Left lung (tissue), 4 donors: ENCODE measurements at regions not wholly inside any gene's neighbourhood (a gene's known extent, or its start where the extent isn't known, plus 50 kb on each side); places are given as distances from the start of the nearest gene placed in this dataset.

Experiments used
- ATAC-seq: fragments of 200-7000 bp; cut with Tn5 transposase; one replicate; pipeline ENCODE4 v1.9.1; 2020; ENCODE audit warnings: moderate library complexity
- DNase-seq, 4 donors: peaks; one replicate each; pipeline ENCODE4 v3.0.0-alpha.2; 2013 to 2020
- H3K27ac ChIP-seq, 2 donors: fragments of 200-600 bp; sonication (generic) in 1 of 2; one replicate each; pipeline versions ENCODE4 v1.5.0 to v1.8.0; 2020 to 2021
- H3K27me3 ChIP-seq, 2 donors: fragments of 200-600 bp; sonication (generic) in 1 of 2; one replicate each; pipeline versions ENCODE4 v1.5.0 to v1.8.0; 2020 to 2021
- H3K36me3 ChIP-seq, 2 donors: fragments of 200-600 bp; sonication (generic) in 1 of 2; one replicate each; pipeline versions ENCODE4 v1.5.0 to v1.8.0; 2020 to 2021
- H3K4me1 ChIP-seq, 2 donors: fragments of 200-600 bp; one replicate each; pipeline ENCODE4 v1.8.0; 2021
- H3K4me3 ChIP-seq, 2 donors: fragments of 200-600 bp; sonication (generic) in 1 of 2; one replicate each; pipeline versions ENCODE4 v1.5.0 to v1.8.0; 2020 to 2021; ENCODE audit warnings: mild to moderate bottlenecking in 1 of 2
- H3K9me3 ChIP-seq, 2 donors: fragments of 200-600 bp; sonication (generic) in 1 of 2; one replicate each; pipeline versions ENCODE4 v1.5.0 to v1.8.0; 2020 to 2021
- CTCF ChIP-seq, 2 donors: fragments of 200-600 bp; sonication (generic) in 1 of 2; IDR thresholded peaks; one replicate each; pipeline versions ENCODE4 v1.5.0 to v1.8.0; 2021; ENCODE audit warnings: antibody characterized with exemption in 2 of 2
- intact Hi-C, 2 donors: fragments of 100-400 bp; cut with DNase I; formaldehyde crosslinking; loops; one replicate each; pipeline versions ENCODE4 v1.11.2 to v1.14.2; 2022
- donor health status: DM: no; HTN: yes; CAD: no.
- donor health status: DM: no; HTN: no; CAD: no.

- ATAC-seq (no peak), DNase-seq (no peak)
- no peaks in the 10 kb centered on the region for H3K36me3 ChIP-seq
- no peaks in the 10 kb centered on the region for H3K9me3 ChIP-seq
- peaks cover 15 to 18% of the 10 kb centered on the region in 2 donors for H3K4me1 ChIP-seq
- no peak overlapping the region for H3K4me3 ChIP-seq
- no peak for TF ChIP-seq CTCF (IDR thresholded peaks at IDR 0.05)
- H3K27me3 ChIP-seq, result no peaks in the 10 kb centered on the region
- intact Hi-C loops, result no loop called here
- no peak overlapping the region for H3K27ac ChIP-seq
Observed at GRCh38 chr1:68294367-68295066, 62.2 kb upstream of the WLS start.

- no peak overlapping the region for H3K27ac ChIP-seq
- H3K4me3 ChIP-seq, result no peak overlapping the region
Observed at GRCh38 chr1:68293609-68294366, 61.5 kb upstream of the WLS start.

GRCh38 chr1:68293122-68293521 lies 60.8 kb upstream of the WLS start:
- Histone ChIP-seq H3K27ac (no peak overlapping the region), H3K4me3 (no peak overlapping the region), H3K4me1 (peaks cover 15 to 18% of the 10 kb centered on the region in 2 donors), H3K36me3 (no peaks in the 10 kb centered on the region), H3K9me3 (no peaks in the 10 kb centered on the region), H3K27me3 (no peaks in the 10 kb centered on the region)
- no peak for TF ChIP-seq CTCF (IDR thresholded peaks at IDR 0.05)
- ATAC-seq (peak; percentile 17), DNase-seq (no peak)
- intact Hi-C loops, result no loop called here

More at GRCh38 chr1:68293609-68294366, 61.5 kb upstream of the WLS start:
- no peaks in the 10 kb centered on the region for H3K27me3 ChIP-seq
- no peaks in the 10 kb centered on the region for H3K9me3 ChIP-seq
- H3K36me3 ChIP-seq, result no peaks in the 10 kb centered on the region
- intact Hi-C loops, result no loop called here
- ATAC-seq (peak; percentile 32), DNase-seq (peak in 1 of 4 donors; percentile 24)
- no peak for TF ChIP-seq CTCF (IDR thresholded peaks at IDR 0.05)
- H3K4me1 ChIP-seq, result peaks cover 15 to 18% of the 10 kb centered on the region in 2 donors

- no peak for TF ChIP-seq CTCF (IDR thresholded peaks at IDR 0.05)
- intact Hi-C loops, result no loop called here
- H3K27ac ChIP-seq, result no peak overlapping the region
- H3K4me3 ChIP-seq, result no peak overlapping the region
- DNase-seq (no peak), ATAC-seq (peak; percentile 47)
- H3K4me1 ChIP-seq, result peaks cover 15 to 18% of the 10 kb centered on the region in 2 donors
- no peaks in the 10 kb centered on the region for H3K36me3 ChIP-seq
- H3K27me3 ChIP-seq, result no peaks in the 10 kb centered on the region
- no peaks in the 10 kb centered on the region for H3K9me3 ChIP-seq
Observed at GRCh38 chr1:68291688-68292384, 59.5 kb upstream of the WLS start.

- no peak for TF ChIP-seq CTCF (IDR thresholded peaks at IDR 0.05)
- Histone ChIP-seq H3K4me3 (no peak overlapping the region), H3K36me3 (no peaks in the 10 kb centered on the region), H3K4me1 (peaks cover 5% of the 10 kb centered on the region in 2 donors), H3K9me3 (no peaks in the 10 kb centered on the region), H3K27ac (no peak overlapping the region), H3K27me3 (no peaks in the 10 kb centered on the region)
- intact Hi-C loops, result no loop called here
- ATAC-seq (no peak), DNase-seq (no peak)
Observed at GRCh38 chr1:68287241-68287640, 54.9 kb upstream of the WLS start.
